HuH-7.5 (cell line): ENCODE measurements at regions not wholly inside any gene's neighbourhood (a gene's known extent, or its start where the extent isn't known, plus 50 kb on each side); places are given as distances from the start of the nearest gene placed in this dataset.
"Not testable (repeated sequence)": the region's sequence is repeated elsewhere in the genome, so short reads cannot be mapped to it uniquely, and the experiment has no call there.

ENCODE experiments used
- DNase-seq: peaks from one replicate; pipeline ENCODE4 v3.0.0; 2011; ENCODE audit warnings: low spot score

- DNase-seq = no peak
Observed at GRCh38 chr13:90461398-90461797, 886.1 kb upstream of the MIR17HG start.

GRCh38 chr13:90477216-90477615, 870.3 kb upstream of the MIR17HG start:
- DNase-seq = no peak

GRCh38 chr13:90483906-90484305, 863.6 kb upstream of the MIR17HG start:
- DNase-seq = no peak

- DNase-seq = no peak
Observed at GRCh38 chr13:90485436-90485835, 862.1 kb upstream of the MIR17HG start.

- no peak for DNase-seq
Observed at GRCh38 chr13:90492872-90493271, 854.6 kb upstream of the MIR17HG start.

- DNase-seq = no peak
Observed at GRCh38 chr13:90493667-90494066, 853.8 kb upstream of the MIR17HG start.

GRCh38 chr13:90494849-90495248, 852.6 kb upstream of the MIR17HG start:
- not testable (repeated sequence) for DNase-seq

GRCh38 chr13:90498096-90498495, 849.4 kb upstream of the MIR17HG start:
- DNase-seq = peak; percentile 3

- DNase-seq = no peak
Observed at GRCh38 chr13:90498816-90499215, 848.7 kb upstream of the MIR17HG start.

- DNase-seq = no peak
Observed at GRCh38 chr13:90500569-90500968, 846.9 kb upstream of the MIR17HG start.

GRCh38 chr13:90502153-90502552, 845.3 kb upstream of the MIR17HG start:
- DNase-seq = no peak

- DNase-seq = no peak
Observed at GRCh38 chr13:90502762-90503161, 844.7 kb upstream of the MIR17HG start.

- no peak for DNase-seq
Observed at GRCh38 chr13:90510319-90510718, 837.2 kb upstream of the MIR17HG start.

- no peak for DNase-seq
Observed at GRCh38 chr13:90511903-90512302, 835.6 kb upstream of the MIR17HG start.

- not testable (repeated sequence) for DNase-seq
Observed at GRCh38 chr13:90514712-90515111, 832.8 kb upstream of the MIR17HG start.

GRCh38 chr13:90518417-90518816, 829.1 kb upstream of the MIR17HG start:
- DNase-seq = no peak

GRCh38 chr13:90519157-90519556, 828.3 kb upstream of the MIR17HG start:
- no peak for DNase-seq

GRCh38 chr13:90526711-90527110, 820.8 kb upstream of the MIR17HG start:
- no peak for DNase-seq

GRCh38 chr13:90531744-90532143, 815.7 kb upstream of the MIR17HG start:
- DNase-seq = no peak

GRCh38 chr13:90532861-90533492, 814.5 kb upstream of the MIR17HG start:
- no peak for DNase-seq

GRCh38 chr13:90533866-90534265, 813.6 kb upstream of the MIR17HG start:
- DNase-seq = no peak

GRCh38 chr13:90534617-90535370, 812.7 kb upstream of the MIR17HG start:
- no peak for DNase-seq

GRCh38 chr13:90535421-90535820, 812.1 kb upstream of the MIR17HG start:
- no peak for DNase-seq

- no peak for DNase-seq
Observed at GRCh38 chr13:90538063-90538462, 809.4 kb upstream of the MIR17HG start.
